ENCODE measurements at regions not wholly inside any gene's neighbourhood (a gene's known extent, or its start where the extent isn't known, plus 50 kb on each side); places are given as distances from the start of the nearest gene placed in this dataset.

GRCh38 chr3:6421666-6422445, 439.1 kb upstream of the GRM7 start (continued):
- TF ChIP-seq NR2F2 (IDR thresholded peaks at IDR 0.05; ENCODE audit: borderline replicate concordance, low read depth) (no peak), HNF1B (CRISPR knock-in tag; IDR thresholded peaks at IDR 0.05) (no peak)

GRCh38 chr3:6425289-6425820, 435.6 kb upstream of the GRM7 start:
- no peaks in the 10 kb centered on the region for H3K4me1 ChIP-seq (ENCODE audit: insufficient read depth, low read length)
- 15% methylated on average over 6 of the region's 6 CpGs for WGBS (ENCODE audit: low lambda C conversion rate)
- no peak overlapping the region for H2AFZ ChIP-seq (ENCODE audit: low read length)
- intact Hi-C loops (cut with micrococcal nuclease; ENCODE audit: unreplicated experiment) = no loop called here
- no peak overlapping the region for H3K9ac ChIP-seq (ENCODE audit: insufficient read depth, low read depth, low read length)
- H3K9me3 ChIP-seq (ENCODE audit: low read length) = peaks cover 75% of the 10 kb centered on the region
- BruUV-seq (replicated peaks) = no TSS peak
- H3K79me2 ChIP-seq (ENCODE audit: insufficient read depth, low read length) = no peaks in the 10 kb centered on the region
- no peaks in the 10 kb centered on the region for H4K20me1 ChIP-seq (ENCODE audit: insufficient read depth, low read length)
- DNase-seq (ENCODE audit: low spot score) = no peak
- no peak overlapping the region for H3K4me2 ChIP-seq (ENCODE audit: low read depth, low read length)
- H3K27me3 ChIP-seq (ENCODE audit: control insufficient read depth in 1 of 2, insufficient read depth in 2 of 2, low read length in 2 of 2) = no peaks in the 10 kb centered on the region
- H3K4me3 ChIP-seq (replicated peaks in 1 of 3; ENCODE audit: insufficient read depth in 1 of 3, low read depth in 2 of 3, low read length in 3 of 3) = no peak overlapping the region
- ChIA-PET POLR2A (no interaction called here), CTCF (ENCODE audit: low intra/inter-chr PET ratio, low total read pairs) (no interaction called here)
- in situ Hi-C loops (cut with HindIII; ENCODE audit: extremely low pct_ligation_motif_present, low pct_unique_long_range_greater_than_20kb) = no loop called here
- no peaks in the 10 kb centered on the region for H3K36me3 ChIP-seq (replicated peaks in 1 of 2; ENCODE audit: control insufficient read depth in 1 of 2, insufficient read depth in 2 of 2, low read length in 2 of 2)
- H3K27ac ChIP-seq (ENCODE audit: extremely low read length, insufficient read depth, low read length) = no peak overlapping the region
- no peak for ATAC-seq
- FAIRE-seq = no peak
- TF ChIP-seq ZNF264 (CRISPR knock-in tag; IDR thresholded peaks at IDR 0.05) (no peak), ZNF292 (CRISPR knock-in tag; IDR thresholded peaks at IDR 0.05; ENCODE audit: borderline replicate concordance, low read depth) (no peak), ARID2 (CRISPR knock-in tag; IDR thresholded peaks at IDR 0.05; ENCODE audit: borderline replicate concordance) (no peak), TARDBP (CRISPR knock-in tag; IDR thresholded peaks at IDR 0.05) (no peak), IRX3 (CRISPR knock-in tag; IDR thresholded peaks at IDR 0.05; ENCODE audit: borderline replicate concordance, low read depth) (no peak), ZBTB25 (CRISPR knock-in tag; IDR thresholded peaks at IDR 0.05) (no peak), ZNF616 (CRISPR knock-in tag; IDR thresholded peaks at IDR 0.05; ENCODE audit: low read depth) (no peak), SNAPC4 (CRISPR knock-in tag; IDR thresholded peaks at IDR 0.05) (no peak), THAP8 (CRISPR knock-in tag; IDR thresholded peaks at IDR 0.05; ENCODE audit: borderline replicate concordance) (no peak), ZNF564 (CRISPR knock-in tag; IDR thresholded peaks at IDR 0.05) (no peak), ZNF619 (CRISPR knock-in tag; IDR thresholded peaks at IDR 0.05) (no peak)
